Psoas muscle (tissue), 7 donors: ENCODE measurements at regions not wholly inside any gene's neighbourhood (a gene's known extent, or its start where the extent isn't known, plus 50 kb on each side); places are given as distances from the start of the nearest gene placed in this dataset.

ENCODE experiments used
- ATAC-seq, 4 donors: fragments of 200-7000 bp; cut with Tn5 transposase; one replicate each; pipeline ENCODE4 v1.9.1; 2020; ENCODE audit warnings: moderate library complexity in 3 of 4, mild to moderate bottlenecking in 2 of 4
- DNase-seq, 2 donors: peaks; one replicate each; pipeline ENCODE4 v3.0.0-alpha.2; 2020
- H3K27ac ChIP-seq: fragments of 200-600 bp; one replicate; pipeline ENCODE4 v1.8.0; 2022
- H3K27me3 ChIP-seq, 3 donors: fragments of 200-600 bp in 1 of 3; one replicate each; pipeline versions ENCODE4 v1.6.1 to v1.8.0; 2013 to 2022; ENCODE audit warnings: low read length in 2 of 3, mild to moderate bottlenecking in 2 of 3, moderate library complexity in 1 of 3; ENCODE audit not compliant: insufficient read depth in 3 of 3
- H3K36me3 ChIP-seq, 2 donors: fragments of 200-600 bp in 1 of 2; one replicate each; pipeline versions ENCODE4 v1.6.1 to v1.8.0; 2013 to 2022; ENCODE audit warnings: low read depth in 1 of 2, mild to moderate bottlenecking in 1 of 2, moderate library complexity in 1 of 2; ENCODE audit not compliant: insufficient read depth in 1 of 2
- H3K4me1 ChIP-seq: fragments of 200-600 bp; one replicate; pipeline ENCODE4 v1.8.0; 2022
- H3K4me3 ChIP-seq: fragments of 200-600 bp; one replicate; pipeline ENCODE4 v1.8.0; 2022; ENCODE audit warnings: mild to moderate bottlenecking
- H3K9me3 ChIP-seq: fragments of 200-600 bp; one replicate; pipeline ENCODE4 v1.8.0; 2022
- WGBS, 3 donors: extraction: QIAGEN DNeasy Blood & Tissue Kit; methylation state at CpG; one replicate each; pipeline versions ENCODE4 v1.1.6 to v1.1.7; 2013; 5-methylcytosine and 5-hydroxymethylcytosine counted together
- intact Hi-C, 2 donors: fragments of 100-400 bp; cut with DNase I; formaldehyde crosslinking; loops; one replicate each; pipeline versions ENCODE4 v1.11.0 to v1.14.2; 2022
- TF ChIP-seq, protein P1 (sequence below): fragments of 200-600 bp; IDR thresholded peaks from one replicate; pipeline ENCODE4 v1.8.0; 2022; ENCODE audit warnings: antibody characterized with exemption
- donor health status: healthy with polysubstance abuse.
- donor health status: DM: no; HTN: no; CAD: no; lungs with moderate emphysema.
- donor health status: Bipolar disorder and iron deficiency.
- donor health status: healthy.
- donor health status: DM: yes; HTN: yes; CAD: no.
- donor health status: DM: no; HTN: no; CAD: no.
- donor health status: DM: yes; HTN: yes; CAD: no.

DNA sequence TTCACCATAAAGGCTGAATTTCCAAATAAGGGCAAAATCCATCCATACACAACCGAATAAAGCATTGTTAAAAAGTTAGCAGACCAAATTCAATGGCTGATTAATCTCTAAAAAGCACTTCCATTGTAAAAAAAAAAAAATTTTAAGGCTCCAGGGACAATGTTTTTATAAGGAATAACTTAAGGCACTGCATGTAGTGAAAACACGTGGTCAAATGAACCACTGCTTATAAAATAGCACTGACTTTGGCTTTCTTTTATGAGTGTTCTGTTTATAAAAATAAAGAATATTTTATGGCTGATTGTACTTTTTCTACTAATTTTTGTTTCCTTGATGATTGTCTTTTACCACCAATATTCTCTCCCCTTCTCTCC is 409.3 kb upstream of the KCNH7 start:
- TF ChIP-seq, protein P1, sequence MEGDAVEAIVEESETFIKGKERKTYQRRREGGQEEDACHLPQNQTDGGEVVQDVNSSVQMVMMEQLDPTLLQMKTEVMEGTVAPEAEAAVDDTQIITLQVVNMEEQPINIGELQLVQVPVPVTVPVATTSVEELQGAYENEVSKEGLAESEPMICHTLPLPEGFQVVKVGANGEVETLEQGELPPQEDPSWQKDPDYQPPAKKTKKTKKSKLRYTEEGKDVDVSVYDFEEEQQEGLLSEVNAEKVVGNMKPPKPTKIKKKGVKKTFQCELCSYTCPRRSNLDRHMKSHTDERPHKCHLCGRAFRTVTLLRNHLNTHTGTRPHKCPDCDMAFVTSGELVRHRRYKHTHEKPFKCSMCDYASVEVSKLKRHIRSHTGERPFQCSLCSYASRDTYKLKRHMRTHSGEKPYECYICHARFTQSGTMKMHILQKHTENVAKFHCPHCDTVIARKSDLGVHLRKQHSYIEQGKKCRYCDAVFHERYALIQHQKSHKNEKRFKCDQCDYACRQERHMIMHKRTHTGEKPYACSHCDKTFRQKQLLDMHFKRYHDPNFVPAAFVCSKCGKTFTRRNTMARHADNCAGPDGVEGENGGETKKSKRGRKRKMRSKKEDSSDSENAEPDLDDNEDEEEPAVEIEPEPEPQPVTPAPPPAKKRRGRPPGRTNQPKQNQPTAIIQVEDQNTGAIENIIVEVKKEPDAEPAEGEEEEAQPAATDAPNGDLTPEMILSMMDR = no peak
- Histone ChIP-seq H3K27me3 (no peaks in the 10 kb centered on the region), H3K36me3 (no peaks in the 10 kb centered on the region), H3K9me3 (no peaks in the 10 kb centered on the region), H3K27ac (no peak overlapping the region), H3K4me1 (no peaks in the 10 kb centered on the region), H3K4me3 (no peak overlapping the region)
- 66 to 72% (median 69%) methylated on average over 2 of the region's 2 CpGs for WGBS, 3 donors
- no peak for DNase-seq
- ATAC-seq = no peak
- intact Hi-C loops = no loop called here

DNA sequence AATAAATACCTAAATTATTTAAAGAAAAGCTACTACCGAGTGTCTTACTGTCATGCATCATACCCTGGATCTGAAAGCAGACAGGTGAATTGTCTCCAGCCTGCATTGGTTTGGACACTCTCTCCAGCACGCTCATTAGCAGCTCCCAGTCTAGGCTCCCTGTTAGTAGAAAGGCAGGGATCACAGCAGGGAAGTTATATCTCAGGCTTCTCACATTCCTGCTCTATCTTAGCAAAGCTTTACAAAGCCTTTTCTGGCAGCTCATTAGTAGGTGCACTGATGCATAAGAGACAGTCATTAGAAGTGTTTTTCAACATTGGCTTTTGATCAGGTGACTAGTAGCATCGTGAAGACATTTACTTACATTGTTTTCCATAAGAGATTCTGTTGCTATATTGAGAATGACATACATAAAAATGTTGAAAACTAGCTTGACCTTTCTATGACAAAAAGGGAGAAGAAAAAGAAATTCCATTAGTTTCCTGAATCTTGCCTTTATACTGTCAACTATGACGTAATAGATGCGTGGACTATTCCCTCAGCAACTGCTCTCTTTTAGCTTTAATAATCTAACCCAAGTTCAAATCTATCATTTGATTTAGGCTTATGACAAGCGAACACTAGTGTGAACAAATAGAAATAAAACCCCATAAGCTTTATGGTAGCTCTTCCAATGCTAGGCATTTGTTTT is 408.7 kb upstream of the KCNH7 start:
- no peak for ATAC-seq
- Histone ChIP-seq H3K27ac (no peak overlapping the region), H3K4me1 (no peaks in the 10 kb centered on the region), H3K9me3 (no peaks in the 10 kb centered on the region), H3K4me3 (no peak overlapping the region), H3K36me3 (no peaks in the 10 kb centered on the region), H3K27me3 (no peaks in the 10 kb centered on the region)
- DNase-seq = no peak
- 70 to 73% (median 72%) methylated on average over 6 of the region's 6 CpGs for WGBS, 3 donors
- intact Hi-C loops = no loop called here
- TF ChIP-seq, protein P1 = no peak

DNA sequence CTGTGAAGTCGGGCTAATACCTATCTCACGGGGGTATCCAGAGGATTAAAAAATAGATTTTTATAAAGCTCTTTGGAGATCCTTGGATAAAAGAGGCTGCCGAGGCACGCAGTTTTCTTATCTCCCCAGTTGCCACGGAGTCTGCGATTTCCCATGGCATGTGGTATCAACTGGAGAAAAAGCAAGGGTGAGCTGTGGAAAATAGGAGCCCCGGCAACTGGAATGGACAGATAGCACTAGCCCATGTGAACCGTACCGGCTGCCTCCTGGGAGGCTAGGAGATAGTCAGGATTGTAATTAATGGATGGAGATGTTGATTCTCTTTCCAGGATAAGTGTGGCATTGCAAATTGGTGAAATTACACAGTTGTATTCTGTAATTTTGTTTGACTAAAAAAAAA is 407.6 kb upstream of the KCNH7 start:
- 42 to 52% (median 43%) methylated on average over 9 of the region's 9 CpGs for WGBS, 3 donors

DNA sequence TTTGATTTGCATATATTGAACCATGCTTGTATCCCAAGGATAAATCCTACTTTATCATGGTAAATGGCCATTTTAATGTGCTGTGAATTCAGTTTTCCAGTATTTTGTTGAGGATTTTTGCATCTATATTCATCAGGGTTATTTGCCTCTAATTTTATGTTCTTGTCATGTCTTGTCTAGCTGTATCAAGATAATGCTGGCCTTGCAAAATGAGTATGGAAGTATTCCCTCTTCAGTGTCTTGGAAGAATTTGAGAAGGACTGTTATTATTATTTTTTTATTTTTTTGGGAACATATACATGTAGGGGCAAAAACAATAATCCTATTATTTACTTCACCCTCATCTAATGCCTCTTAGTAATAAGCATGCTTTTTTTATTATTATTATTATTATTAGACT is 398.0 kb upstream of the KCNH7 start:
- TF ChIP-seq, protein P1 = no peak
- ATAC-seq (no peak), DNase-seq (no peak)
- Histone ChIP-seq H3K36me3 (no peaks in the 10 kb centered on the region), H3K4me1 (no peaks in the 10 kb centered on the region), H3K27ac (no peak overlapping the region), H3K4me3 (no peak overlapping the region), H3K9me3 (peaks cover 7% of the 10 kb centered on the region), H3K27me3 (no peaks in the 10 kb centered on the region)
- intact Hi-C loops = no loop called here

More for the DNA sequence above, 407.6 kb upstream of the KCNH7 start:
- Histone ChIP-seq H3K4me3 (no peak overlapping the region), H3K36me3 (no peaks in the 10 kb centered on the region), H3K9me3 (no peaks in the 10 kb centered on the region), H3K27ac (no peak overlapping the region), H3K27me3 (no peaks in the 10 kb centered on the region), H3K4me1 (no peaks in the 10 kb centered on the region)
- intact Hi-C loops = no loop called here
- no peak for ATAC-seq
- DNase-seq = no peak
- TF ChIP-seq, protein P1 = no peak

DNA sequence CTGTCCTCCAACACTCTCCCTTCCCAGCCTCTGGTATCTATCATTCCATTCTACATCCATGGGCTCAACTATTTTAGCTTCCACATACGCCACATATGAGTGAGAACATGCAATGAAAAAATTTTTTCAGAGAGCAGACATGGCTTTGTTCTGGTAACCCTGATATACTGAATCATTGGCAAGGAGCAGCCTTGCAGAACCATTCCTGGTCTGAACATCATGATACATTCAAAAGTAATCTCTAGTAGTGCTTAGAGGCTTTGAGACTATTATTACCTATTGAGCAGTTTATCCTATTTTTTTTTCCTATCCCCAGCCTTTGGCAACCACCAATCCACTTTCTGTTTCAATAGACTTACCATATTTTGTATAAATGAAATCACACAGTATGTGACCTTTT is 393.1 kb upstream of the KCNH7 start:
- no peak for DNase-seq
- Histone ChIP-seq H3K4me1 (no peaks in the 10 kb centered on the region), H3K27me3 (no peaks in the 10 kb centered on the region), H3K27ac (no peak overlapping the region), H3K9me3 (no peaks in the 10 kb centered on the region), H3K4me3 (no peak overlapping the region), H3K36me3 (no peaks in the 10 kb centered on the region)
- TF ChIP-seq, protein P1 = no peak
- no peak for ATAC-seq
- intact Hi-C loops = no loop called here
- 80 to 89% (median 81%) methylated on average over 1 of the region's 1 CpG for WGBS, 3 donors
